NT2/D1 (cell line): ENCODE measurements at regions not wholly inside any gene's neighbourhood (a gene's known extent, or its start where the extent isn't known, plus 50 kb on each side); places are given as distances from the start of the nearest gene placed in this dataset.

Experiments used
- DNase-seq: peaks from one replicate; pipeline ENCODE4 v3.0.0-alpha.2; 2011; ENCODE audit warnings: low read depth, low spot score
- H3K27me3 ChIP-seq: 2 replicates; pipeline ENCODE4 v1.6.0; 2011; ENCODE audit warnings: mild to moderate bottlenecking; ENCODE audit not compliant: insufficient read length, insufficient read depth
- H3K36me3 ChIP-seq: 2 replicates; pipeline ENCODE4 v1.6.1; 2011; ENCODE audit warnings: mild to moderate bottlenecking, low read length, mixed read lengths; ENCODE audit not compliant: insufficient read depth, insufficient read length
- H3K4me1 ChIP-seq: 2 replicates; pipeline ENCODE4 v1.5.1; 2011; ENCODE audit not compliant: insufficient read depth, insufficient read length
- H3K4me3 ChIP-seq: 2 replicates; pipeline ENCODE4 v1.5.1; 2011; ENCODE audit warnings: low read depth; ENCODE audit not compliant: insufficient read length
- H3K9ac ChIP-seq: 2 replicates; pipeline ENCODE4 v1.6.0; 2011; ENCODE audit warnings: low read depth; ENCODE audit not compliant: insufficient read length
- H3K9me3 ChIP-seq: 2 replicates; pipeline ENCODE4 v1.5.1; 2011; ENCODE audit warnings: mild to moderate bottlenecking, low read length; ENCODE audit not compliant: insufficient read depth
- SUZ12 ChIP-seq: IDR thresholded peaks from 2 replicates; pipeline ENCODE4 v1.6.1; 2011; ENCODE audit not compliant: insufficient read length, insufficient read depth; ENCODE audit errors: extremely low read depth
- YY1 ChIP-seq: IDR thresholded peaks from 2 replicates; pipeline ENCODE4 v1.6.1; 2011; ENCODE audit not compliant: insufficient read length, insufficient read depth
- ZNF274 ChIP-seq: IDR thresholded peaks from 2 replicates; pipeline ENCODE4 v1.6.1; 2011; ENCODE audit warnings: mild to moderate bottlenecking, low read depth, low read length

GRCh38 chr18:76055025-76055424, 440.0 kb downstream of the ZNF516 start:
- Histone ChIP-seq H3K9ac (no peak overlapping the region), H3K9me3 (no peaks in the 10 kb centered on the region), H3K4me3 (no peak overlapping the region), H3K27me3 (no peaks in the 10 kb centered on the region), H3K36me3 (no peaks in the 10 kb centered on the region), H3K4me1 (no peaks in the 10 kb centered on the region)
- no peak for TF ChIP-seq ZNF274
- no peak for TF ChIP-seq YY1
- no peak for TF ChIP-seq SUZ12
- DNase-seq, result no peak

DNA sequence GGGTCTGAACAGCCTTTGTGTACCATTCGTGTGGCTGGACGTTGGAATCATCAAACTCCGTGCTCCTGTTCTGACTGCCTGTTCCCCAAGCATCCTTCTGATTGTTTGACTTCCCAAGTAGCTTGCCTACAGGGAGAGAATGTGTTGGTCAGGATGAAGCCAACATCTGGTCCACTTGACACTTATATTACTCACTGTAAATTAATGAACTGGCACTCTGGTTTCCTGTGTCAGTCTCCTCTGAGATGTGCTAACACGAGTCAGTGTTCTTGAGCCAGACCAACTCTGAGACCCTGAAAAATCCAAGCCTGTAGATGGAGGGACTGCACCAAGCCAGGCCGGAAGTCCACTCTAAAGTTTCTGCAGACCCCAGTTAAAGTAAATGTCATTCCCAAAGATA, 440.9 kb downstream of the ZNF516 start:
- no peak for DNase-seq

GRCh38 chr18:76053551-76053950, 441.5 kb downstream of the ZNF516 start:
- H3K4me1 ChIP-seq, result no peaks in the 10 kb centered on the region
- H3K9ac ChIP-seq, result no peak overlapping the region
- no peak for DNase-seq
- no peaks in the 10 kb centered on the region for H3K9me3 ChIP-seq
- no peak overlapping the region for H3K4me3 ChIP-seq
- no peaks in the 10 kb centered on the region for H3K27me3 ChIP-seq
- no peaks in the 10 kb centered on the region for H3K36me3 ChIP-seq
- TF ChIP-seq ZNF274 (no peak), YY1 (no peak), SUZ12 (no peak)

More for the DNA sequence above, 440.9 kb downstream of the ZNF516 start:
- H3K9ac ChIP-seq, result no peak overlapping the region
- H3K36me3 ChIP-seq, result no peaks in the 10 kb centered on the region
- no peak overlapping the region for H3K4me3 ChIP-seq
- H3K4me1 ChIP-seq, result no peaks in the 10 kb centered on the region
- H3K9me3 ChIP-seq, result no peaks in the 10 kb centered on the region
- no peaks in the 10 kb centered on the region for H3K27me3 ChIP-seq
- TF ChIP-seq ZNF274 (no peak), SUZ12 (no peak), YY1 (no peak)

- no peaks in the 10 kb centered on the region for H3K36me3 ChIP-seq
- H3K4me1 ChIP-seq, result no peaks in the 10 kb centered on the region
- no peak overlapping the region for H3K4me3 ChIP-seq
- no peaks in the 10 kb centered on the region for H3K27me3 ChIP-seq
- no peak overlapping the region for H3K9ac ChIP-seq
- no peak for TF ChIP-seq SUZ12
- no peak for TF ChIP-seq YY1
- TF ChIP-seq ZNF274, result no peak
- no peaks in the 10 kb centered on the region for H3K9me3 ChIP-seq
- DNase-seq, result no peak
These were observed 442.8 kb downstream of the ZNF516 start for GRCh38 chr18:76052227-76052595.

DNA sequence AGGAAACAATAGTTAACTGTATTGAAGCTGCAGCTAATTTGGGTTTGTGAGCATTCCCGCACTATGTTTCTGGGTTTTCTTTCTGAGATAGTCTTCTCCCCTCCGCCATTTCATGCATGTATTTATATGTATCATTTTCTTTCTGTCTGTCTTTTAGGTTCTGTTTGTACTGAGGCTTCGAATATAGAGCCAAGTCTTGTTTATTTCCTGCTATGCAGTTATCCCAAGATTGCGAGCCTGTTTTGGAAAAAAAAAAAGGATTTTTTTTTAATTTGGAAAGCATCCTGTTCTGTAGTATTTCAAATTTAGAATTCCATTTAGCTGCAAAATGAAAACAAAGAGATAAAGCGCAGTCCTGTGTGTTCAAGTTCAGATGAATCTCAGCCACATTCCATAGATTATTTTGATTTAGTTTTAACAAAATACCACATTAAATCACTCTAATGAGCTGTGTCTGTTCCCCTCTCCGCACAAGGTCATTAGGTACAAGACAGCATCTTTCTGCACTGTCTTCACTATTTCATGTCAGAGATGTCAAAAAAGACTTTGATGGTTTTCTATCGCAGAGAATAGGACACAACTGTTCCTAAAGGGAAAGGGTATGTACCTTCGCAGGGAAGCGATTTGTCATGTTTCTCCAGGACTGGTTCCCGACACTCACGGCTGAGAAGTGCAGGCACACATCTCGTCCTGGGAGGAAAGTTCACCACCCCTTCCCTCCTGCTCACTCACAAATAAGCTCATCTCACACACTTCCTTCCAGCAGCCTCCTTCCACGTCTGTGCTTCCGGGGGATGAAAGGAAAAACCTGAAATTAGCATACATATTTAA, 443.4 kb downstream of the ZNF516 start:
- TF ChIP-seq ZNF274, result no peak
- TF ChIP-seq SUZ12, result no peak
- no peak for TF ChIP-seq YY1
- no peak for DNase-seq

DNA sequence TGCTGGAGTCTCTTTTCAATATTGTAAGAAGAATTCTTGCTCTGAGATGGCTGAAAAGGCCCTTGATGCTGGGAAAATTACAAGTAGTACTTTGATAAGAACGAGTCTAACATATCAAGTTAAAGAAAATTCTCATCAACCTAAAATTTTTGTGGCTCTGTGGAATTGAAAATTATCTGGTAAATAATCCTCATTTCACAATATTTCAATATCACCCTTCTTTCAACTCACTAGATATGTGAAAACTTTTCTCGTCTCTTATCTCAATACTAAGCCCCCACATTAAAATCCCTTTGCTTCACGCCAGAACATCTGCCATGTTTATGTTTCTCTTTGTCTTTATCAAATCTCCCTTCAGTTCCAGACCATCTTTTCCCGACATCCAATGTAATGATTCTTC, 448.8 kb downstream of the ZNF516 start:
- DNase-seq, result no peak
- Histone ChIP-seq H3K27me3 (no peaks in the 10 kb centered on the region), H3K9me3 (no peaks in the 10 kb centered on the region), H3K4me1 (no peaks in the 10 kb centered on the region), H3K36me3 (no peaks in the 10 kb centered on the region), H3K9ac (no peak overlapping the region), H3K4me3 (no peak overlapping the region)
- TF ChIP-seq ZNF274 (no peak), SUZ12 (no peak), YY1 (no peak)

More for the DNA sequence above, 443.4 kb downstream of the ZNF516 start:
- no peaks in the 10 kb centered on the region for H3K27me3 ChIP-seq
- H3K4me3 ChIP-seq, result no peak overlapping the region
- H3K9ac ChIP-seq, result no peak overlapping the region
- no peaks in the 10 kb centered on the region for H3K9me3 ChIP-seq
- no peaks in the 10 kb centered on the region for H3K36me3 ChIP-seq
- H3K4me1 ChIP-seq, result no peaks in the 10 kb centered on the region

- H3K9me3 ChIP-seq, result no peaks in the 10 kb centered on the region
- no peaks in the 10 kb centered on the region for H3K4me1 ChIP-seq
- H3K4me3 ChIP-seq, result no peak overlapping the region
- no peak overlapping the region for H3K9ac ChIP-seq
- DNase-seq, result no peak
- H3K36me3 ChIP-seq, result no peaks in the 10 kb centered on the region
- no peaks in the 10 kb centered on the region for H3K27me3 ChIP-seq
- TF ChIP-seq YY1 (no peak), SUZ12 (no peak), ZNF274 (no peak)
These were observed 452.5 kb downstream of the ZNF516 start for GRCh38 chr18:76042511-76042910.

DNA sequence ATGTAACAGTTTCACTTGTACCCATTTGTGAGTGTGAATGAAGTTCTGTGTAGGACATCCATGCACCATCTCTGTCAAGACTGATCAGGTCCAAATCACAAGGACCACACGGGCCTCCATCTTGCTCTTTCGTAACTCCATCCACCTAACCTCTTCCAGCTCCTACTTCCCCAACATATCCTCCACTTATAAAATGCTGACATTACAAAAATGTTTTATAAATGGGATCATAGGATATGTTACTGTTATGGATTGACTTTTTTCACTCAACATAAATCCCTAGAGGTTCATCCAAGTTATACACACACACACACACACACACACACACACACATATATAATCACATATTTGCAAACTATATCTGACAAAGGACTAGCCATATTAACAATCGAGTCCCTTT, 476.8 kb downstream of the ZNF516 start:
- no peak for DNase-seq
- H3K4me1 ChIP-seq, result no peaks in the 10 kb centered on the region
- no peaks in the 10 kb centered on the region for H3K9me3 ChIP-seq
- no peaks in the 10 kb centered on the region for H3K36me3 ChIP-seq
- no peak overlapping the region for H3K4me3 ChIP-seq
- no peak for TF ChIP-seq ZNF274
- TF ChIP-seq YY1, result no peak
- TF ChIP-seq SUZ12, result no peak
- H3K9ac ChIP-seq, result no peak overlapping the region
- H3K27me3 ChIP-seq, result no peaks in the 10 kb centered on the region
